LNCAP (cell line): ENCODE measurements at regions not wholly inside any gene's neighbourhood (a gene's known extent, or its start where the extent isn't known, plus 50 kb on each side); places are given as distances from the start of the nearest gene placed in this dataset.

Source experiments
- CTCF ChIP-seq: fragments of 450-650 bp; IDR thresholded peaks from 2 replicates; pipeline ENCODE4 v1.5.1; 2017; ENCODE audit warnings: mild to moderate bottlenecking

- no peak for TF ChIP-seq CTCF
Observed at GRCh38 chr22:48637231-48637630, 1190.4 kb downstream of the BRD1 start.

- no peak for TF ChIP-seq CTCF
Observed at GRCh38 chr22:48636746-48637145, 1190.9 kb downstream of the BRD1 start.

GRCh38 chr22:48635816-48636215 lies 1191.9 kb downstream of the BRD1 start:
- no peak for TF ChIP-seq CTCF

GRCh38 chr22:48635031-48635430 lies 1192.6 kb downstream of the BRD1 start:
- no peak for TF ChIP-seq CTCF

GRCh38 chr22:48633996-48634836 lies 1193.5 kb downstream of the BRD1 start:
- no peak for TF ChIP-seq CTCF

- no peak for TF ChIP-seq CTCF
Observed at GRCh38 chr22:48632646-48633246, 1194.9 kb downstream of the BRD1 start.

- TF ChIP-seq CTCF, result no peak
Observed at GRCh38 chr22:48631288-48631863, 1196.3 kb downstream of the BRD1 start.
